CD4-positive, alpha-beta T cell treated with Interleukin-17A for 1 hour (primary cell): ENCODE measurements at regions not wholly inside any gene's neighbourhood (a gene's known extent, or its start where the extent isn't known, plus 50 kb on each side); places are given as distances from the start of the nearest gene placed in this dataset.

Source experiments
- DNase-seq: peaks from one replicate; pipeline ENCODE4 v3.0.0-alpha.2; 2020

DNA sequence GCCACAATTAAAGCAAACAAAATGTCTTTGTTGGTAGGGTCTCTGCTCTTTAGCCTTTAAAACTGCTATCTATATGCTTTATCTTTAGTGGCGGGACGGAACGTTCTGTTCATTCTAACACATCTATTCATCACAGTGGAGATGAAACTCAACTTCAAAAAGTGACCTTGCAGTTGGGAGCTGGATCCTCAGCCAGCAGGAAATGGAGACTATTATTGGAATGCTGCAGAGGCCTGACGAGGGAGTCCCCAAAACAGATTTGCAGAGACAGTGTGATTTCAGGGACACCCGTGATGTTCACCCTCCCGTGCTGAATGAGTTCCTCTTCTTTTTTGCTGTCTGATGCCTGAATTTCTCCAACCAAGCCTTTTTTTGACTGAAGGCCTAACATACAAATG lies 306.0 kb upstream of the SHH start:
- DNase-seq = no peak

DNA sequence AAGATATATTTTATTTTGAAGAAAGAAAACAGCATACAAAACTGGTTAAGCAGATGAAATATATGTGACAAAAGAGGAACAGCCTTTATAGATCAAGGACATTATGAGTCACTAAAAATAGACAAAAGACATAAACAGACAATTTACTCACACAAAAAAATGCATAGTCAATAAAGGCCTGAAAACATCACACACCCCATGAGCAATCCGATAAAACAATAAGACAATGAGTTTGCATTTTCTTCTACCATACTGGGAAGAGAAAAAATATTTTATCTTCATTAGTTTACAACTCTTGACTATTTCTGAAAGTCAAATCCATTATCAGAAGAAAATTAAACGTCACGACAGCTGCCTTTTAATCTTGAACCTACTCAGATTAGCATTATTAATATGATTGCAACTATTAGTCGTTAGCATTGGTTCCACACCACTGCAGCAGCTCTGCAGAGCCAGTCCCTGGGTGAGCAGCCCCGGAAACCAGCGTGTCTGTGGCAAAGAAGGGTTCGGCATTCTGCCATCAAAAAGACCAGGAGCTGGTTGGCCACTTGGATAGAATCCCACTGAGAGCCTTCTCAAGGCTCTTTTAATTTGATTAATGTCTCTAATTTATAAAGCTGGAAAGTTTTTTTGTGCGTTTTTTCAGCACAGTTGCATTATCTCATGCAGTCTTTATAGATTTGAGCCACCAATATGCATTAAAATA lies 305.4 kb upstream of the SHH start:
- no peak for DNase-seq

DNA sequence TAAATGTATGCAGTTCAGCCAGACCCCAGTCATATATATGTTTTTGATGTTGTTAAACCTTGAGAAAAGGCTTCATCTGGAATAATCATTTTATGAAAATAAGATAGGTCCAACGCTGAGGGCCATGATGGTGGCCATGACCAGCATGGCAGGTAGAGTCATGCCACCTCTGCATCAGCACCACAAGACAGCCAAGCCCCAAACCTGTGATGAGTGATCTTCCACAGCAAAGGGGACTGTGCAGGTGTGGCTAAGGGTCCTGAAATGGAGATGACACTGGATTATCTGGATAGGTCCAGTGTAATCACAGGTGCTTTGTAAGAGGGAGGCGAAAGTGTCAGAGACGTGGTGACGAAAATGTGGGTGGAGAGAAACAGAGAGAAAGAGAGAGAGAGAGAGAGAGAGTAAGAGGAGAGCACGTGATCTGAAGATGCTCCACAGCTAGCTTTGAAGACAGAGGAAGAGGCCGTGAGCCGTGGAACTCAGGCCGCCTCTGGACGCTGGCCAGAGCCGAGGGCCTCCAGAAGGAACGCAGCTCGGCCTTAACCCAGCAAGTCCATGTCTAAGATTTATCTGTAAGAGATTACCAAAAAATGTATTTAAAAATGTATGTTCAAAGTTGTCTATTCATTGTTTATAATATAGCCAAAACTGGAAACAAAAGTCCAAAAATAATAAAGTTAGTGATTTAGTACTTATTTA lies 304.4 kb upstream of the SHH start:
- DNase-seq = no peak

DNA sequence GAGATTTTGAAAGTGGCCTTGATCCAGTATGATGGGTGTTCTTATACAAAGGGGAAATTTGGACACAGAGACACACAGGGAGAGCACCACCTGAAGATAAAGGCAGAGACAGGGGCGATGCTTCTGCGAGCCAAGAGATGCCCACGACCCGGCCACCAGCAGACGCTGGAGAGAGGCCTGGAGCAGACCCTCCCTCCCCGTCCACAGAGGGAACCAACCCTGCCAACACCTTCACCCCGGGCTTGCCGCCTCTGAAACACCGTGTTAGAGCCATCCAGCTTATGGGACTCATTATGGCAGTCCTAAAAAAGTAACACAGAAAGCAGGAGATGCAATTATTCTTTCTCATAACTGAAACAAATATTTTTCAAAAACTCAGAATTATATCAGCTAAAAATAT lies 303.3 kb upstream of the SHH start:
- no peak for DNase-seq

DNA sequence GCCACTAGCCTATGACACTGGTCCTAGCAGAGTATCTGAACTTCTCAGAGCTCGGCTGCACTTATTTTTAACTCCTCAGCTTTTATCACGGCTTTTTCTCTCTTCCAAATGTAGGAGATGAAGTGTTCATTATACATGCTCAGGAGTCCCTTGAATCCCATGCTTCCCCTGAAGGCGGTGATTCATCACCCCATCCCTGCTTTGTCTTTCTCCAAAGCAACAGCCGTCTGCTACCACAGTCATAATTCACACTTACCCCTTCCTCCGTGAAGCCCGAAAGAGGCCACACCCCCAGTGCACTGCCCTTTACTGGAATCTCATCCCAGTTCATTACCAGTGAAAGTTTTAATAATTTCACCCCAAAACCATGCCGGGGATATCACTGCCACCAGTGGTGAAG lies 301.5 kb upstream of the SHH start:
- no peak for DNase-seq

DNA sequence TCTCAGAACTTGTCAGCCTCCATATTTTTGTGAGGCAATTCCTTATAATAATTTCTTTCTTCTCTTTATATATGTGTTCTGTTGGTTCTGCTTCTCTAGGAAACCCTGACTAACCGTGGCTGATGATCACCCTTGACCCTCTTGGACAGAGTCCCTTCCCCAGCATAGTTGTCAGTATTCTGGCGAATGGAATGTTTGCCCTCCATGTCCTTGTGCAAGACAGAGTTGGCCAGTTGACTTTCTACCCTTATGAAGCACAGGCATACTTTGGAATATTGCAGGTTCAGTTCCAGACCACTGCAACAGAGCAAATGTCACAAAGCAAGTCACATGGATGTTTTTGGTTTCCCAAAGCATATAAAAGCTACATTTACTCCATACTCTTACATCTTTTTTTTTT lies 297.7 kb upstream of the SHH start:
- no peak for DNase-seq

DNA sequence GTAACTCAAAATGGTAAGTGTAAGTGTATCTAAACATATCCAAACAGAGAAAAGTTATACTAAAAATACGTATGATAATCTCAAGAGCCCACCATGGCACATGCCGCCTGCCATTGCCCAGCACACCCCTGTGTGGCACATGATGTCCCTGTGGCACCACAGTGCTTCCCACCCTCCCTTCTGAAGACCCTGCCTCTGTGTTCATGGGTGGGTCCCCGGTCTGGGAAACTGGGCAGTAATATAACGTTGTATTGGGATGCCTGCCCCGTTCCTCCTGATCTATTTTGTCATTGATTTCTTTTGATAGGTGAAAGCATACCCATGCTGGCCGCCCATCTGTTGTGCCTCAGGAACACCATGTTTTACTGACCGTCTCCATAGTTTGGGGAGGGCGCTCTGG lies 296.8 kb upstream of the SHH start:
- no peak for DNase-seq

DNA sequence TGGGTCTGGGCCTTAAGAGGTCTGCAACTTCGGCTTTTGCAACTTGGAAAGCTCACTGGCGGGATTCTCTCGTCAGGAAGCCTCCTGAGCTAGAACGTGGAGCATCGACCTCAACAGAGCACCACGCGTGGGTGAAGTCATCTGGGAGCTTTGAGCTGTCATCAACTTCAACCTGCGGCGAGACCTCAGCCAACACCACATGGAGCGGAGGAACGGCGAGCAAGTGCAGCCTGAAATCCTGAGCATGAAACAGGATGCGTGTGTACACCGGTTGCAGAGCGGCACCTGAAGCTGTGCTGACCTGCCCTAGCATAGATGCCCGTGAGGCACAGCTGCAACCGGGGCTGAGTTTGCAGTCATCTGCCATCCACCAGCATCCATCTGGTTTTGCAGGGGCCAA lies 295.7 kb upstream of the SHH start:
- DNase-seq = no peak

DNA sequence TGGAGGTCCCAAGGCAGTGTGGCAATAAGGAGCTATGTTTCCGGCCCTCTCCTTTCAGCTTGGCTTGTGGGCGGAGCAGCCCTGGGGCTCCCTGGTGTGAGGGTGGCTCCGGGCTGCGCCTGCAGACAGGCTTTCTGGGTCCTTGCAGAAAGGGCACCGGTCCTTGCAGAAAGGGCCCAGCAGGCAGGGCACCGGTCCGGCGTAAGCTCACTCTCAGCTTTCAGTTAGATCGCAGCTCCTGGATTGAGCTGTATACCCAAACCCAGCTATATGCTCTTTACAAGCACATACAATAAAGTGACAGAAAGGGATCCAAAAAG lies 293.8 kb upstream of the SHH start:
- no peak for DNase-seq

DNA sequence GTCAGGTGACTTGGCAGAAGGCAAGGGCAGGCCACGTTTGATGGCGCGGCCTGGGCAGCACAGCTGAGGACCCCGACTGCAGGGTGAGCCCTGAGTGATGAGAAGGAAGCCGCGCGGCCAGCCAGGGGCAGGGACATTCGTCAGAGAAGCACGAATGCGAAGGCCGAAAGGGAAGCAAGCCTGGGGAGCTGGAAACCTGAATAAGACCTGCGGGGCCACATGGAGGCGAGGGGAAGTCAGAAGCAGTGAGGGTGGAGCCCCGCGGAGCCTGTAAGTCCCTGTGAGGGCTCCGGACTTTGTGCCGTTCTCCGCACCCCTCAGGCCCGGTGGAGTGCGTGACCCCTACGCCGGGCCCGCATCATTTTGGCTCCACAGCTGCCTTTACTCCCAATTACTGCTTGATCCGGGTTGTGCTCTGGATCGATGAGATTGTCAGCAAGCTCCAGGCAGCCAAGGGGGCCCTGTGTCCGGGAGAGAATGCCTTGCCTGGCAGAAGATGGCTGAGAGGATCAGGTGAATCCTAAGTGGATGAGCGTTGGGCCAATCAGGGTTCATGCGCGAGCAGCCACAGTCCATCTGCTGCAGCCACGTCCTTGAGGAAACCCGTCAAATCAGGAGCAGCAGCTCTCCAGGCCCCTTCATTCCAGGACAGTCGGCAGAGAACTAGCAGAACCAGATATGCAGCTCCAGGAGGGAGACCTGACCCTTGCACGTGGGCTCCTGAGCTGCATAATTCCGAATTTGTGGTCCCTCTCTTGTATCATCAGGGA lies 293.3 kb upstream of the SHH start:
- DNase-seq = no peak

DNA sequence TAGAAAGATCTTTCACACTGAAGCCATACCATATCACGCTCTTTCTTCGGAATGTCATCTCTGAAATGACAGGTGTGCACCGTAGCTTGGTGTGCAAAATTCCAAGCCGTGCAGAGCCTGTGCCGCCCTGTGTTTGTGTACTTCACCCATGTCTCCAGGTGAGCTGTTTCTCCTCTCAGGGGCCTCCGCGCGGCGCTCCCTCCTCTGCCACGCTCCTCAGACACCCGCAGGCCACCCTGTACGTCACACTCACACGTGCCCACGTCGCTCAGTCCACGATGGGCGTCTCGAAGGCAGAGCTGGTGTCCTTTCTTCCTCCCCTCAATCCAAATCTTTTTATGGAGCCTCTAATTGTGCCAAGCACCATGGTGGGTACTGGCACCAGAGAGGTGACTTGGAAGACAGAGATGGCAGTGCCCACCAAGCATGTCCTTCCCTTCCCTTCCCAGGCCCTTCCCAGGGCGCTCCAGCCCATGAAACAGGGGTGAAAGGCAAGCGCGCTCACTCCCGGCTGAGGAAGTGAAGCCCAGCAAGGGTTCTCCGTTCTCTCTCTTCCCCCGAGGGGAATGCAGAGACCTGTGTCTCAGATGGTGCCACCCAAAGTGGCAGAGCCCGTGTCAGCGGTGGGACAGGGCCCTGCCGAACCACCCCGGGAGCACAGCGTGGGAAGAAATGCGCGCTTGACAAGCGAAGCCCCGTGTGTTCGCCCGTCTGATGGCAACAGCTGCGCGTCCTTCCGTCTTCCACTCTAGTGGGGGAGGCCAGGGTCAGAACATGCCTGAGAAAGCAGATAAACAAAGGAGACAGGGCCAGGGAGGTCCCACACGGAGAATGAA lies 292.5 kb upstream of the SHH start:
- DNase-seq = no peak

DNA sequence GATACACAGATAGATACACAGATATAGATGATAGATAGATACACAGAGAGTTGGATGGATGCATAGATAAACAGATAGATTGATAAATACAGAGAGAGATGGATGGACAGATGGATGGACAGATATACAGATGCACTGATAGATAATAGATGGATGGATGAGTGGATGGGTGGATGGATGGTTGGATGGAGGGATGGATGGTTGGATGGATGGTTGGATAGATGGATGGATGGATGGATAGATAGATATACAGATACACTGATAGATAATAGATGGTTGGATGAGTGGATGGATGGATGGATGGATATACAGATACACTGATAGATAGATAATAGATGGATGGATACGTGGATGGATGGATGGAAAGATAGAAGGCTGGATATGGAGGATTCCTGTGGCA lies 290.0 kb upstream of the SHH start:
- no peak for DNase-seq

DNA sequence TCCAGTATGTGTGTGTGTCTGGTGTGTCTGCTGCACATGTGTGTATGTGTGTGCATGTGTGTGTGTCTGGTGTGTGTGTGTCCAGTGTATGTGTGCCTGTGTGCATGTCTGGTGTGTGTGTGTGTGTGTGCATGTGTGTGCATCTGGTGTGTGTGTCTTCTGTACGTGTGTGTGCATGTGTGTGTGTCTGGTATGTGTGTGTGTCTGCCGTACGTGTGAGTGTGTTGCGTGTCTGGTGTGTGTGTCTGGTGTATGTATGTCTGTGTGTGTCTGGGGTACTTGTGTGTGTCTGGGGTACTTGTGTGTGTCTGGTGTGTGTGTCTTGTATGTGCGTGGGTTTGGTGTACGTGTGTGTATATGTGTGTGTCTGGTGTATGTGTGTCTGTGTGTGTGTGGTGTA lies 289.1 kb upstream of the SHH start:
- DNase-seq = no peak

DNA sequence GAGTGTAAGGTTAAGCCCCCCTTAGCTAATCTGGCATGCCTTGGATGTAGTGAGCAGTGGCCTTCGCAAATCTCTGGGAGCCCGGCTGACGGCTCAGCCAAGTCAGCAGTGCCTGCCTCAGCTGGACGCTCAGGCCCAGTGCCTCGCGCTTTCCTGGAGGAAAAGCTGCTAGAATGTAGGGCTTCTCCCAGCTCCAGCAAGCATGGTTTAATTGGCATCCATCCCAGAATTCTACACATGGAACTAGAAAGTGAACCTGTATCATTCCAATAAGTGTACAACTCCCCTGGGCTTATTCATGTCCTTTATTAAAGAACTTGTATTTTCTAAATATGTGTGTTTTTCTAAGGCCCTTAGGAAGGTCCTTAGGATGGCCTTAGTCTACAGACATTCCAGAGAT lies 287.8 kb upstream of the SHH start:
- no peak for DNase-seq

DNA sequence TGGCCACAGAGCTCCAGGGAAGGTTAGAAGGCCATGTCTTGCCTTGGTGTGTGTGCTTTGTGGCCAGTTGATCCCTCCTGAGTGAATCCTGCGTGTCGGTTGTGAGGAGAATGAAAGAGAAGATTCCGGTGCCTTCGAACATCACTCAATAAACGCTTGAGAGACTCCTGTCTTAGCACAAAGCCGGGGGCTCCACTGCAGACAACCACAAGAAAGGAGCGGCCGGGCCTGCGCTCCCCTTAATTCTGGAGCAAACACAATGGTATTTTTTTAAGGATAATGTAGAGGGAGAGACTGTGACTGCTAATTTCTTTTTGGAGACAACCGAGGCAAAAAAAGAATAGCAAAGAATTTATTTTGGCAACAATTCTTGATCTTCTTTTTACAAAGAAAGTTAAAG lies 286.8 kb upstream of the SHH start:
- DNase-seq = no peak

DNA sequence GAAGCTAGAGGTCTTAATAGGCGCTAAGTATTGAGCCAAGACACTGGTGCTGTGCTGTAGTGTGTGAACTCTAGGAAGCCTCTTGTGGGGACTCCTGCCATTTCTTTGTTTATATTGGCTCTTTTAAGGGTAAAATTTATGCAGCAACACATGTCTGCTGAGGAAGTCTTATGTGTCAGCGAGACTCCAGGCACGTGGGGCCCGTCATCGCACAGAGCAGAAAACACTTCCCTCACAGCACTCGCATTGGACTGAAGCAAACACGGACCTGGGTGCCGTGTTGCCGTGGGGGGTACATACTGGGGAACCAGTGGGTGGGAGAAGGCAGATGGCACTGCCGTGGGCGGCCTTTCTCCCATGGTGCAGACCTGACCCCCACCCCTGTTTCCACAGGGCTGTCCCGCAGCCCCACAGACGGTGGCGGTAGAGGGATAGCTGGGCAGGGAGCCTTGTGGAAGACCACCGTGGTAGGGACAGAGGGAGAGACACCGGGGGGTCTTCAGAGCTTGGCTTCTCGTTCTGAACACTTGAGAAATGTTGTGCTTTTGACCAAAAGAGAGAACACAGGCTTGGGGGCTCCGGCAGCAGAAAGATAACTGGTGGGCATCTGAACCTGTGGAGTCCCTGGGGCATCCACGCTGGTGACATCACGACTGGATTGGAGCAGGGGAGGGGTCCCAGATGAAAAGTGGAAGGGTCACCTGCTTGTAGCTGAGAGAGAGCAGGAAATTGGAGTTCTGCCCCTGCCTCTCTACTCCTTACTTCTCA lies 284.7 kb upstream of the SHH start:
- DNase-seq = no peak

DNA sequence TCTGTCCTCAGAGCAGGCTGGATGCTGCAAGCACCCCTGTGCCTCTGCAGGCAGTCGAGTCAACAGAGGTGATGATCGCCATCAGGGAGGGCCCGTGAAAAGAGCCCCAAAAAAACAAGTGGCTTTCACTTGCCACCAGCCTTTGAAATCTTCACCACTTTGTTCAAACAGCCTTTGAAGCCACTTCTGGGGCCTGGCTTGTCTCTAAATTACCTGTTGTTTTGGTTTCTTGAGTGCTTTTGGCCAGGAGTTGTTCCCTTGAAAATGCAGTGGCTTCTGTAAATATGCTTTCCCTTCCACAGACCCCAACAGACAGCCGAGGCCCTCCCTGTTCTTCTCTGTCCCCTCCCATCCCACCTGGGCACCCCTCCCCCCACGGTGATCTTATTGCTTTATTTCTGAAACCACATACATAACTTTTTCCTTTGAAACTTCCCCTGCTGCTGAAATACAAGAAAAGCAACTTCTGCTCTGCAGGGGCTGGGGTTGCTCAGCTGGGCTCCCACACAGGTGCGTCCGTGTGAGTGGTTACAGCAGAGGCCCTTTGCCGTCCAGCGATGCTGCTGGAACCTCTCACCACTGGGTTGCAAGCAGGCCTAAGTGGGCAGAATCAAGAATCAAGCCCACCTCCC lies 283.8 kb upstream of the SHH start:
- DNase-seq = no peak

DNA sequence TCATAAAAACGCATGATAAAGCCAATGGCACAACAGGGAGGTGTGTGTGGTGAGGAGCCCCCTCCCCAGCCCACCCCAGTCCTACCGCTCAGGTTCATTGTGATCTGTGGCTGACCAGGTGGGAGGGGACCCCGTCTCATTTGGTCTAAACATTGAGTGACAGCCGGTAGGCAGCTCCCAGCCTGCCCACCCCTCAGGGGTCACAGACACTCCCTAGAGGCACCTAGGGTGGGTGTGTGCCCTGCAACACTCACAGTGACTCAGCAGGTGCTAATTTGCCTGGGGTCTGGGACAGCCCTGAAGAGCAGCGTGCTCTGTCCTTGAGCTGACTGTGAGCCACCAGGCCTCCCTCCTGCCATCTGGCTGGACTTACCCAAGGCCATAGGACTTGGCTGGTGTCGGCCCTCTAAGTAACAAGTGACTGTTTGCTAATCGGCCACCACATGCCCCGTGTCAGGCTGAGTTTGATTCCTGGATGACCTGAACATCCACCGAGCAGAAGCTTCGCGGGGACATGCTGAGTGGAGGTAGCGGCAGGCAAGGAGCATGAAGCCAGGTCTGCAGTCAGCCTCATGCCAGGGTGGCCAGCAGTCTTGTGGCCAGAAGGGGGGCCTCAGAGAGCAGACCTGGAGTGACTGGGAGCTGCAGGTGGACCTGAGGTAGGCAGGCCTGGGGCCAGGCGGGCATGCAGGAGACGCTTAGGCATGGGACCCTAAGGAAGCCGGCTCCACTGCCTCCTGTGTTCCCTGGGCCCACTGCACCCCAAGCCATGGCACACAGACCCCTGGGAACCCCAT lies 282.3 kb upstream of the SHH start:
- no peak for DNase-seq

DNA sequence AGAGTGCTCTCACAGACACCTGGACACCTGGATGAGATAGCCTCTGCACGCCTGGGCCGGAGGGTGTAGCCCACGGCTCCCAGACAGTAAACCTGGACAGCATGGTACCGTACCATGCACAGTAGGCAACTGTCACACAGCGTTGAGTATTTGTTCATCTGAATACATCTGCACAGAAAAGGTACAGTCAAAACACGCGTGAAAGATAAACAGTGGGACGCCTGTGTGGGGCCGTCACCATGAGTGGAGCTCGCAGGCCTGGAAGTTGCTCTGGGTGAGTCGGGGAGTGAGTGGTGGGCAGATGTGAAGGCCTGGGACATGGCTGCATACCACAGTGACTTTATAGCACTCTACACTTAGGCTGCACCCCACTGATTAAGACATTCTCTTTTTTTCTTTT lies 280.0 kb upstream of the SHH start:
- DNase-seq = no peak

DNA sequence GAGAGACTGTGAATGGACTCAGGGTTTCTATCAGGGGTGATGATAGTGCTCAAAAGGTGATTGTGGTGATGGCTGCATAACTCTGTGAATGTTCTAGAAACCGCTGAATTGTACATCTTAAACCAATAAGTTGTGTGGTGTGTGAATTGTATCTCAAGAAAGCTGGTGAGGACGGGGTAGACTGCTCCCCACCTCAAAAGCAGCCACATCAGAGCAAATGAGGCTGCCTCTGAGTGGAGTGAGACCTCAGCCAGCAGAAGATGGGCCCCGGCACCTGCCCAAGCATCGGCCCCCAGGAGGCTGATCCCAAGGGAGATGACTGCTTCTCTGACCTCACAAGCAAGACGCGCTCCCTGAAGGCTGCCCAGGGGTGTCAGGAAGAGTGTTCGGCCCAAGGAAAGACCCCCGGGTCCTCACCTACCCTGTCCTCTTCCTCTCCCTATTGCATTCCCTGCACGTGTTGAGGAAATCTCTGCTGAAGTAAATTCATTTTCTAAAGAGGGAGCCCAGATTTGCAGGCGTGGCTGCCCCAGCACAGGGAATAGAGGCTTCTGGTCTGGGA lies 279.3 kb upstream of the SHH start:
- DNase-seq = no peak

DNA sequence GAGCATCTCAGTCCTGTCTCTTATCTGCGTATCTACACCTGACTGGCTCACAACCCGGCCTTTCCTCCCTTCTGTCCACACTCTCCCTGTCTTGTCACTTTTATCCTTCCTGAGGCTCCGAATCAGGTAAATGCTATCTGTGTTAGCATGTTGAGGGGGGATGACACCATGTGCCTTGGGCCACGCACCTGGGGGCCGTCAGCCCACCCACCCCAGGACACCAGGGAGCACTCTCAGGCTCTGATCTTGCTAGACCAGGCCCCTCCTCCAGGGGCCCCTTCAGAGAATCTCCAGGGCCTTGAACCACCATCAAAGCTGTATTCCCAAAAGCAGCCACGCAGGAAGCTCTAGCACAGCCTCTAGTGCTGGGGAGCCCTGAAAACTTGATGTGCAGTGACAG lies 278.7 kb upstream of the SHH start:
- no peak for DNase-seq
